H9 (cell line): ENCODE measurements at regions not wholly inside any gene's neighbourhood (a gene's known extent, or its start where the extent isn't known, plus 50 kb on each side); places are given as distances from the start of the nearest gene placed in this dataset.

Experiments used
- DNase-seq: peaks from one replicate; pipeline ENCODE4 v3.0.0-alpha.2; 2017
- H2AFZ ChIP-seq: one replicate; pipeline ENCODE4 v1.6.1; 2013; ENCODE audit warnings: mild to moderate bottlenecking, low read length, control low read depth, moderate library complexity
- H2AK5ac ChIP-seq: 2 replicates; pipeline ENCODE4 v1.6.1; 2013; ENCODE audit warnings: low read length, control low read depth, mixed read lengths; ENCODE audit not compliant: insufficient read length
- H2BK120ac ChIP-seq: one replicate; pipeline ENCODE4 v1.6.1; 2013; ENCODE audit warnings: low read depth, mild to moderate bottlenecking, low read length, control low read depth, inconsistent platforms; ENCODE audit not compliant: poor library complexity, severe bottlenecking
- H2BK12ac ChIP-seq: 2 replicates; pipeline ENCODE4 v1.6.1; 2013; ENCODE audit warnings: low read length, control low read depth, mixed read lengths, low read depth; ENCODE audit not compliant: insufficient read length
- H2BK15ac ChIP-seq: 2 replicates; pipeline ENCODE4 v1.6.1; 2013; ENCODE audit warnings: low read depth, low read length, control low read depth
- H2BK20ac ChIP-seq: one replicate; pipeline ENCODE4 v1.6.1; 2013; ENCODE audit warnings: low read depth, mild to moderate bottlenecking, low read length, control low read depth, inconsistent platforms; ENCODE audit not compliant: poor library complexity, severe bottlenecking
- H2BK5ac ChIP-seq: 2 replicates; pipeline ENCODE4 v1.6.1; 2013; ENCODE audit warnings: low read length, control low read depth, mixed read lengths; ENCODE audit not compliant: insufficient read length
- H3K14ac ChIP-seq: 2 replicates; pipeline ENCODE4 v1.6.1; 2013; ENCODE audit warnings: low read length, control low read depth; ENCODE audit not compliant: insufficient read depth
- H3K18ac ChIP-seq: 2 replicates; pipeline ENCODE4 v1.6.1; 2013; ENCODE audit warnings: low read depth, mild to moderate bottlenecking, mixed read lengths, low read length, control low read depth; ENCODE audit not compliant: insufficient read length
- H3K23ac ChIP-seq: 2 replicates; pipeline ENCODE4 v1.6.1; 2013; ENCODE audit warnings: low read length, control low read depth, mixed read lengths, low read depth; ENCODE audit not compliant: insufficient read length
- H3K23me2 ChIP-seq: 2 replicates; pipeline ENCODE4 v1.6.1; 2013; ENCODE audit warnings: low read depth, mild to moderate bottlenecking, mixed read lengths, low read length, control low read depth; ENCODE audit not compliant: insufficient read length, poor library complexity, severe bottlenecking
- H3K27ac ChIP-seq: 2 replicates; pipeline ENCODE4 v1.5.1; 2013; ENCODE audit warnings: low read length, control low read depth, mixed read lengths, low read depth; ENCODE audit not compliant: insufficient read length
- H3K27me3 ChIP-seq: 2 replicates; pipeline ENCODE4 v1.6.1; 2013; ENCODE audit warnings: low read length, control low read depth, inconsistent platforms; ENCODE audit not compliant: insufficient read depth
- H3K4ac ChIP-seq: 2 replicates; pipeline ENCODE4 v1.6.1; 2013; ENCODE audit warnings: low read depth, mild to moderate bottlenecking, control low read depth, inconsistent platforms, low read length, moderate library complexity
- H3K4me1 ChIP-seq: 2 replicates; pipeline ENCODE4 v1.6.1; 2013; ENCODE audit warnings: low read length, control low read depth, inconsistent platforms; ENCODE audit not compliant: insufficient read depth
- H3K4me2 ChIP-seq: 2 replicates; pipeline ENCODE4 v1.6.1; 2013; ENCODE audit warnings: low read length, control low read depth, mixed read lengths; ENCODE audit not compliant: insufficient read length, insufficient read depth
- H3K56ac ChIP-seq: 2 replicates; pipeline ENCODE4 v1.6.1; 2013; ENCODE audit warnings: low read depth, mild to moderate bottlenecking, mixed read lengths, low read length, control low read depth; ENCODE audit not compliant: insufficient read length
- H3K79me1 ChIP-seq: 2 replicates; pipeline ENCODE4 v1.6.1; 2013; ENCODE audit warnings: low read depth, mild to moderate bottlenecking, moderate library complexity, low read length, control low read depth, inconsistent platforms; ENCODE audit not compliant: insufficient read depth, poor library complexity, severe bottlenecking
- H3K79me2 ChIP-seq: 2 replicates; pipeline ENCODE4 v1.6.1; 2013; ENCODE audit warnings: low read length, control low read depth, inconsistent platforms; ENCODE audit not compliant: insufficient read depth
- H3K9ac ChIP-seq: 2 replicates; pipeline ENCODE4 v1.6.1; 2013; ENCODE audit warnings: low read length, control low read depth, mixed read lengths; ENCODE audit not compliant: insufficient read length; ENCODE audit errors: extremely low read depth
- H3K9me3 ChIP-seq: one replicate; pipeline ENCODE4 v1.6.1; 2013; ENCODE audit warnings: low read depth, low read length, inconsistent platforms; ENCODE audit not compliant: control insufficient read depth
- H3T11ph ChIP-seq: one replicate; pipeline ENCODE4 v1.6.1; 2013; ENCODE audit warnings: mild to moderate bottlenecking, low read length, control low read depth, inconsistent platforms
- H4K20me1 ChIP-seq: one replicate; pipeline ENCODE4 v1.6.1; 2013; ENCODE audit not compliant: control insufficient read depth, insufficient read length, insufficient read depth
- H4K5ac ChIP-seq: 2 replicates; pipeline ENCODE4 v1.6.1; 2013; ENCODE audit warnings: low read depth, mild to moderate bottlenecking, mixed read lengths, low read length, control low read depth; ENCODE audit not compliant: insufficient read length
- H4K8ac ChIP-seq: replicated peaks from 2 replicates; pipeline ENCODE4 v1.6.1; 2013; ENCODE audit warnings: low read length, control low read depth, mixed read lengths, low read depth; ENCODE audit not compliant: insufficient read length
- H4K91ac ChIP-seq: 2 replicates; pipeline ENCODE4 v1.6.1; 2013; ENCODE audit warnings: low read depth, mild to moderate bottlenecking, moderate library complexity, mixed read lengths, low read length, control low read depth; ENCODE audit not compliant: insufficient read length
- H3K27ac Mint-ChIP-seq, 3 experiments: 2 replicates in 2 of 3; 3 replicates in 1 of 3; pipeline ENCODE4 v1.8.0; 2020 to 2021; ENCODE audit warnings: mixed read lengths in 3 of 3, mild to moderate bottlenecking in 1 of 3, moderate library complexity in 1 of 3
- H3K27me3 Mint-ChIP-seq: 2 replicates; pipeline ENCODE4 v1.8.0; 2021; ENCODE audit warnings: low read depth, mild to moderate bottlenecking, moderate library complexity, mixed read lengths
- H3K36me3 Mint-ChIP-seq, 3 experiments: 2 replicates in 2 of 3; 3 replicates in 1 of 3; pipeline ENCODE4 v1.8.0; 2020 to 2021; ENCODE audit warnings: low read depth in 3 of 3, mixed read lengths in 3 of 3; ENCODE audit not compliant: insufficient read depth in 1 of 3
- H3K4me1 Mint-ChIP-seq, 2 experiments: 2 replicates each; pipeline ENCODE4 v1.8.0; 2020; ENCODE audit warnings: mixed read lengths in 2 of 2
- H3K4me3 Mint-ChIP-seq, 2 experiments: 2 replicates in 1 of 2; 3 replicates in 1 of 2; pipeline ENCODE4 v1.8.0; 2020 to 2021; ENCODE audit warnings: mild to moderate bottlenecking in 2 of 2, mixed read lengths in 2 of 2, moderate library complexity in 1 of 2
- H3K9me3 Mint-ChIP-seq, 2 experiments: 2 replicates in 1 of 2; 3 replicates in 1 of 2; pipeline ENCODE4 v1.8.0; 2020; ENCODE audit warnings: mild to moderate bottlenecking in 2 of 2, mixed read lengths in 2 of 2, moderate library complexity in 1 of 2
- WGBS: extraction: QIAGEN DNeasy Blood & Tissue Kit; methylation state at CpG from one replicate; pipeline ENCODE4 v1.1.7; 2013; ENCODE audit warnings: missing lambda C conversion rate, low lambda C conversion rate, mixed read lengths; ENCODE audit not compliant: insufficient read length; ENCODE audit errors: extremely low coverage; 5-methylcytosine and 5-hydroxymethylcytosine counted together
- TF ChIP-seq, protein P1 (sequence below): fragments of 200-600 bp; sonication (generic); conservative IDR thresholded peaks from 3 replicates; pipeline ENCODE4 v1.8.0; 2021; ENCODE audit warnings: antibody characterized with exemption, mild to moderate bottlenecking

DNA sequence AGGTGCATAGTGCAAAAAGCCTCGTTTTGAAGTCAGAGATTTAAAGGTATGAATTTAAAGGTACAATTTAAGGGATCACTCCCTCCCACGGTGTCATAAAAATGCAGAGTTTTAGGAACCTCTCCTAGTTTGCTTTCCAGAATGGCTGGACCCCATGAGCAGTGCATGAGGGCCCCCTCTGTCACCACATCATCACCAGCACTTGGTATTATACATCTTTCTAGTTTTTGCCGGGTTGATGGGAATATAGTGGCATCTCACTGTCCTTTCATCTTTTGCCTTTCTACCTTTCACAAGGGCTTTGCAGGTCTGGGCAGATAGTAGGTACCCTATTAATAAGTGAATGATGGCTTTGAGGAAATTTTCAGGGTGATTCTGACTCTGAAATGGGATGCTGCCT, 103.6 kb upstream of the AGBL1 start:
- H4K91ac ChIP-seq: no peak overlapping the region
- no peak overlapping the region for H2BK15ac ChIP-seq
- H3K23me2 ChIP-seq: no peaks in the 10 kb centered on the region
- H2AK5ac ChIP-seq: no peak overlapping the region
- H3K9me3 Mint-ChIP-seq: peaks cover 5 to 6% of the 10 kb centered on the region in 2 experiments; a peak in 1 of 5 replicates
- H4K20me1 ChIP-seq: no peaks in the 10 kb centered on the region
- no peak overlapping the region for H4K5ac ChIP-seq
- H3K27me3 ChIP-seq: no peaks in the 10 kb centered on the region; the same call in 1 of the 2 replicates
- no peak overlapping the region for H2BK12ac ChIP-seq
- H3K9ac ChIP-seq: no peak overlapping the region
- no peak for DNase-seq
- no peak overlapping the region for H2BK5ac ChIP-seq
- H2BK120ac ChIP-seq: no peak overlapping the region
- no CpG with 5 or more reads among the region's 3 CpGs for WGBS
- H3K4me2 ChIP-seq: no peak overlapping the region
- TF ChIP-seq, protein P1, sequence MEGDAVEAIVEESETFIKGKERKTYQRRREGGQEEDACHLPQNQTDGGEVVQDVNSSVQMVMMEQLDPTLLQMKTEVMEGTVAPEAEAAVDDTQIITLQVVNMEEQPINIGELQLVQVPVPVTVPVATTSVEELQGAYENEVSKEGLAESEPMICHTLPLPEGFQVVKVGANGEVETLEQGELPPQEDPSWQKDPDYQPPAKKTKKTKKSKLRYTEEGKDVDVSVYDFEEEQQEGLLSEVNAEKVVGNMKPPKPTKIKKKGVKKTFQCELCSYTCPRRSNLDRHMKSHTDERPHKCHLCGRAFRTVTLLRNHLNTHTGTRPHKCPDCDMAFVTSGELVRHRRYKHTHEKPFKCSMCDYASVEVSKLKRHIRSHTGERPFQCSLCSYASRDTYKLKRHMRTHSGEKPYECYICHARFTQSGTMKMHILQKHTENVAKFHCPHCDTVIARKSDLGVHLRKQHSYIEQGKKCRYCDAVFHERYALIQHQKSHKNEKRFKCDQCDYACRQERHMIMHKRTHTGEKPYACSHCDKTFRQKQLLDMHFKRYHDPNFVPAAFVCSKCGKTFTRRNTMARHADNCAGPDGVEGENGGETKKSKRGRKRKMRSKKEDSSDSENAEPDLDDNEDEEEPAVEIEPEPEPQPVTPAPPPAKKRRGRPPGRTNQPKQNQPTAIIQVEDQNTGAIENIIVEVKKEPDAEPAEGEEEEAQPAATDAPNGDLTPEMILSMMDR: no peak
- no peak overlapping the region for H3T11ph ChIP-seq
- H3K27ac ChIP-seq: no peak overlapping the region
- H2AFZ ChIP-seq: no peak overlapping the region
- no peak overlapping the region for H3K14ac ChIP-seq
- H3K4me3 Mint-ChIP-seq: no peak overlapping the region
- H3K4me1 Mint-ChIP-seq: peaks cover 5 to 7% of the 10 kb centered on the region in 2 experiments
- H3K18ac ChIP-seq: no peak overlapping the region
- H3K23ac ChIP-seq: no peak overlapping the region
- H3K4ac ChIP-seq: no peak overlapping the region
- H3K27me3 Mint-ChIP-seq: peaks cover 2% of the 10 kb centered on the region; the same call in 1 of the 2 replicates
- H2BK20ac ChIP-seq: no peak overlapping the region
- no peaks in the 10 kb centered on the region for H3K36me3 Mint-ChIP-seq
- no peak overlapping the region for H3K27ac Mint-ChIP-seq
- no peaks in the 10 kb centered on the region for H3K9me3 ChIP-seq
- H3K79me2 ChIP-seq: no peaks in the 10 kb centered on the region
- H4K8ac ChIP-seq: no peak overlapping the region
- H3K79me1 ChIP-seq: no peaks in the 10 kb centered on the region
- H3K4me1 ChIP-seq: no peaks in the 10 kb centered on the region
- H3K56ac ChIP-seq: no peak overlapping the region
